GM19023 (cell line): ENCODE measurements at regions not wholly inside any gene's neighbourhood (a gene's known extent, or its start where the extent isn't known, plus 50 kb on each side); places are given as distances from the start of the nearest gene placed in this dataset.
A peak's percentile ranks its signal among the peaks of the same experiment; 100 is the strongest.
"Not testable (repeated sequence)": the region's sequence is repeated elsewhere in the genome, so short reads cannot be mapped to it uniquely, and the experiment has no call there.

Source experiments
- ATAC-seq: cut with Tn5 transposase; IDR thresholded peaks from one replicate; pipeline ENCODE4 v1.9.1; 2021; ENCODE audit warnings: mild to moderate bottlenecking, moderate library complexity; ENCODE audit not compliant: unreplicated experiment

GRCh38 chr11:86861810-86862209 lies 61.5 kb downstream of the PRSS23 start:
- ATAC-seq, result no peak

GRCh38 chr11:86863476-86863875 lies 63.1 kb downstream of the PRSS23 start:
- no peak for ATAC-seq

- ATAC-seq, result no peak
Observed at GRCh38 chr11:86865436-86865835, 65.1 kb downstream of the PRSS23 start.

- no peak for ATAC-seq
Observed at GRCh38 chr11:86869531-86869930, 69.2 kb downstream of the PRSS23 start.

- ATAC-seq, result peak; percentile 79
Observed at GRCh38 chr11:86869966-86870570, 69.7 kb downstream of the PRSS23 start.

- no peak for ATAC-seq
Observed at GRCh38 chr11:86873573-86874083, 73.3 kb downstream of the PRSS23 start.

- ATAC-seq, result no peak
Observed at GRCh38 chr11:86874304-86875056, 74.1 kb downstream of the PRSS23 start.

GRCh38 chr11:86876716-86877234 lies 76.4 kb downstream of the PRSS23 start:
- no peak for ATAC-seq

- no peak for ATAC-seq
Observed at GRCh38 chr11:86877503-86877902, 77.2 kb downstream of the PRSS23 start.

- not testable (repeated sequence) for ATAC-seq
Observed at GRCh38 chr11:86879241-86879640, 76.0 kb downstream of the FZD4 start.

- no peak for ATAC-seq
Observed at GRCh38 chr11:86885311-86885710, 69.9 kb downstream of the FZD4 start.

GRCh38 chr11:86888164-86889000 lies 66.8 kb downstream of the FZD4 start:
- ATAC-seq, result no peak

GRCh38 chr11:86889001-86889341 lies 66.2 kb downstream of the FZD4 start:
- no peak for ATAC-seq

- no peak for ATAC-seq
Observed at GRCh38 chr11:86891036-86891435, 64.2 kb downstream of the FZD4 start.

- ATAC-seq, result no peak
Observed at GRCh38 chr11:86893235-86893634, 62.0 kb downstream of the FZD4 start.
